Uterus (tissue), 2 donors: ENCODE measurements at regions not wholly inside any gene's neighbourhood (a gene's known extent, or its start where the extent isn't known, plus 50 kb on each side); places are given as distances from the start of the nearest gene placed in this dataset.

Source experiments
- POLR2A ChIP-seq, 2 donors: fragments of 450-650 bp; IDR thresholded peaks; one replicate each; pipeline ENCODE4 v1.6.1; 2016; ENCODE audit warnings: antibody characterized with exemption in 2 of 2, mild to moderate bottlenecking in 1 of 2, moderate library complexity in 1 of 2
- TF ChIP-seq, protein P1 (sequence below), 4 experiments: fragments of 200-600 bp in 2 of 4; fragments of 450-650 bp in 2 of 4; sonication (generic) in 2 of 4; IDR thresholded peaks; one replicate each; pipeline ENCODE4 v1.5.1; 2016 to 2019; ENCODE audit warnings: antibody characterized with exemption in 4 of 4, mild to moderate bottlenecking in 2 of 4, moderate library complexity in 1 of 4

DNA sequence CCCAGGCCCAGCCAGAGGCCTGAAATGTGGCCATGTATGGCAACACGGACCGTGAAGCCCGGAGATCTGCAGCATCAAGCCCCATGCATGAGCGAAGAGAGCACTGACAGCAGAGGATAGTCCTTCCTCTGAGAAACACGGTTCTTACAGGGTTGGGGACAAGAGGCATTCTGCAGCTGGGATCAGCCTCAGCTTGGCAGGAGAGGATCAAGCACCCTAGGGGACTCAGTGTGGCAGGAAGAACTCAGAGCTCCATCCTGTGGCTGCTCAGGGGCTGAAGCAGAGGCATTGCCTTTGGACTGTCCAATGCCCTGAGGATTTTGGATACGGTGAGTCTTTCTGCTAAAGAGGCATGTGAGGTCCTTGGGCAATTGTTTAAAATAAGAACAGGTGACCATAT lies 368.7 kb downstream of the ZNF516 start:
- TF ChIP-seq, protein P1, sequence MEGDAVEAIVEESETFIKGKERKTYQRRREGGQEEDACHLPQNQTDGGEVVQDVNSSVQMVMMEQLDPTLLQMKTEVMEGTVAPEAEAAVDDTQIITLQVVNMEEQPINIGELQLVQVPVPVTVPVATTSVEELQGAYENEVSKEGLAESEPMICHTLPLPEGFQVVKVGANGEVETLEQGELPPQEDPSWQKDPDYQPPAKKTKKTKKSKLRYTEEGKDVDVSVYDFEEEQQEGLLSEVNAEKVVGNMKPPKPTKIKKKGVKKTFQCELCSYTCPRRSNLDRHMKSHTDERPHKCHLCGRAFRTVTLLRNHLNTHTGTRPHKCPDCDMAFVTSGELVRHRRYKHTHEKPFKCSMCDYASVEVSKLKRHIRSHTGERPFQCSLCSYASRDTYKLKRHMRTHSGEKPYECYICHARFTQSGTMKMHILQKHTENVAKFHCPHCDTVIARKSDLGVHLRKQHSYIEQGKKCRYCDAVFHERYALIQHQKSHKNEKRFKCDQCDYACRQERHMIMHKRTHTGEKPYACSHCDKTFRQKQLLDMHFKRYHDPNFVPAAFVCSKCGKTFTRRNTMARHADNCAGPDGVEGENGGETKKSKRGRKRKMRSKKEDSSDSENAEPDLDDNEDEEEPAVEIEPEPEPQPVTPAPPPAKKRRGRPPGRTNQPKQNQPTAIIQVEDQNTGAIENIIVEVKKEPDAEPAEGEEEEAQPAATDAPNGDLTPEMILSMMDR (IDR thresholded peaks at IDR 0.05) = no peak
- TF ChIP-seq POLR2A (IDR thresholded peaks at IDR 0.05) = no peak
